ENCODE measurements at regions not wholly inside any gene's neighbourhood (a gene's known extent, or its start where the extent isn't known, plus 50 kb on each side); places are given as distances from the start of the nearest gene placed in this dataset.

DNA sequence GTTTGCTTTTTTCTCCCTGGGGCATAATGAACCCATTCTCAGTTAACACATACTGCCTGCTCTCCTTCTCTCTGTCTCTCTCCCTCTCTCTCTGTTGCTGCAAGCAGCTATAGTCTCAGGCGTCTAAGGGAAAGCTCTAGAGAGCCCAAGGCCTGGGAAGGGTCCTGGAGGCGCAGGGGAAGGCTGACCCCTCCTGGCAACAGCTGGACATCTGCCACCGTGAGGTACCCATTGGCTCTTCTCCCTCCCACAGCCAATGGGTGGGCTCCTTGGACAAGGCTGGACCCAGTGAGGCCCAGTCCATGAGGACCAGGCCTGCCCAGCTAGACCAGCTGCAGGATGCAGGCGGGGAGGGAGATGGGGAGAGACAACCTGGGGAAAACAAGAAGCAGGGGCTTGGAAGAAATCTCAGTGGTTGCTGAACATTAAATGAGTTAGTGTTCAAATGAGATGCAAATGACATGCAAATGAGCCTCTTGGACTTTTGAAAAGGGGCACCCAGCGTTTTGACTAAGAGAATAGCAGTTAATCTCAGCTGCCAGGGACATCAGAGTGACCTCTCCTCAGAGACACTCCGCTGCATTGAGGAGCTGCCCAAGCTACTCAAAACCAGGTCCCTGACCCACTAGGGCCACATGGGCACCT lies 349.7 kb downstream of the BUD13 start:
- H3K9me3 ChIP-seq (ENCODE audit: control insufficient read depth in 2 of 3, insufficient read depth in 1 of 3, low read length in 3 of 3) = no peaks in the 10 kb centered on the region
- DNase-seq (peak in 1 of 5 donors; percentile 34), FAIRE-seq (no peak)
- no peaks in the 10 kb centered on the region for H3K4me1 ChIP-seq (ENCODE audit: control insufficient read depth in 2 of 3, insufficient read depth in 2 of 3, low read depth in 1 of 3, low read length in 3 of 3)
- H3K27me3 ChIP-seq (ENCODE audit: control insufficient read depth, insufficient read depth, low read length) = no peaks in the 10 kb centered on the region
- H3K4me3 ChIP-seq (ENCODE audit: low read length in 3 of 3) = no peak overlapping the region
- no peak overlapping the region for H3K27ac ChIP-seq (ENCODE audit: low read depth in 2 of 2, low read length in 2 of 2)
- intact Hi-C loops (cut with DNase I) = no loop called here
- TF ChIP-seq, protein P1, sequence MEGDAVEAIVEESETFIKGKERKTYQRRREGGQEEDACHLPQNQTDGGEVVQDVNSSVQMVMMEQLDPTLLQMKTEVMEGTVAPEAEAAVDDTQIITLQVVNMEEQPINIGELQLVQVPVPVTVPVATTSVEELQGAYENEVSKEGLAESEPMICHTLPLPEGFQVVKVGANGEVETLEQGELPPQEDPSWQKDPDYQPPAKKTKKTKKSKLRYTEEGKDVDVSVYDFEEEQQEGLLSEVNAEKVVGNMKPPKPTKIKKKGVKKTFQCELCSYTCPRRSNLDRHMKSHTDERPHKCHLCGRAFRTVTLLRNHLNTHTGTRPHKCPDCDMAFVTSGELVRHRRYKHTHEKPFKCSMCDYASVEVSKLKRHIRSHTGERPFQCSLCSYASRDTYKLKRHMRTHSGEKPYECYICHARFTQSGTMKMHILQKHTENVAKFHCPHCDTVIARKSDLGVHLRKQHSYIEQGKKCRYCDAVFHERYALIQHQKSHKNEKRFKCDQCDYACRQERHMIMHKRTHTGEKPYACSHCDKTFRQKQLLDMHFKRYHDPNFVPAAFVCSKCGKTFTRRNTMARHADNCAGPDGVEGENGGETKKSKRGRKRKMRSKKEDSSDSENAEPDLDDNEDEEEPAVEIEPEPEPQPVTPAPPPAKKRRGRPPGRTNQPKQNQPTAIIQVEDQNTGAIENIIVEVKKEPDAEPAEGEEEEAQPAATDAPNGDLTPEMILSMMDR (IDR thresholded peaks at IDR 0.05; ENCODE audit: borderline replicate concordance, extremely low read depth, insufficient read depth) = no peak
- no peak overlapping the region for H3K9ac ChIP-seq (ENCODE audit: low read length in 3 of 3)
- H3K36me3 ChIP-seq (ENCODE audit: control insufficient read depth in 2 of 3, insufficient read depth in 3 of 3, low read length in 3 of 3) = no peaks in the 10 kb centered on the region

DNA sequence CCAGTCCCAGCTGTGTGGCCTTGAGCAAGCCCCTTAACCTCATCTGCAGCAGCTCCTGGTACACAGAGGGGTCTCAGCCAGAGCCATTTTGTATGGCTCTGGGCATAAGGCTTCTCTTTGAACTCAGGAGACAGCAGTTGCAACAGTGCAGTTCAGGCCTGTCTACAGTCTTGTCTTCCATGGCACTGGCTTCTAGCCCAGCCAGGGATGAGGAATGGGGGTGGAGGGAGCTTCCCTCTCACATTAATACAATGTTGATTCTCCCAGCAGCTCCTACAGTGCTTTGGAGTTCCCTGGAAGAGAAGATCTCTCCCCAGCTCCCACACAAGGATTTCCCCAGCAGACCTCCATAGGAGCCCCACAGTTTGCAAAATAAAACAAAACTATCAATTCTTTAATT lies 350.2 kb downstream of the BUD13 start:
- no peaks in the 10 kb centered on the region for H3K4me1 ChIP-seq (ENCODE audit: control insufficient read depth in 2 of 3, insufficient read depth in 2 of 3, low read depth in 1 of 3, low read length in 3 of 3)
- H3K27ac ChIP-seq (ENCODE audit: low read depth in 2 of 2, low read length in 2 of 2) = no peak overlapping the region
- no peak overlapping the region for H3K9ac ChIP-seq (ENCODE audit: low read length in 3 of 3)
- H3K36me3 ChIP-seq (ENCODE audit: control insufficient read depth in 2 of 3, insufficient read depth in 3 of 3, low read length in 3 of 3) = no peaks in the 10 kb centered on the region
- DNase-seq (no peak), FAIRE-seq (no peak)
- H3K9me3 ChIP-seq (ENCODE audit: control insufficient read depth in 2 of 3, insufficient read depth in 1 of 3, low read length in 3 of 3) = no peaks in the 10 kb centered on the region
- intact Hi-C loops (cut with DNase I) = no loop called here
- H3K27me3 ChIP-seq (ENCODE audit: control insufficient read depth, insufficient read depth, low read length) = no peaks in the 10 kb centered on the region
- TF ChIP-seq, protein P1 (IDR thresholded peaks at IDR 0.05; ENCODE audit: borderline replicate concordance, extremely low read depth, insufficient read depth) = no peak
- no peak overlapping the region for H3K4me3 ChIP-seq (ENCODE audit: low read length in 3 of 3)

- no peak overlapping the region for H3K4me3 ChIP-seq (ENCODE audit: low read length in 3 of 3)
- TF ChIP-seq, protein P1 (IDR thresholded peaks at IDR 0.05; ENCODE audit: borderline replicate concordance, extremely low read depth, insufficient read depth) = no peak
Observed at GRCh38 chr11:116421529-116422185, 351.1 kb downstream of the BUD13 start.

More at GRCh38 chr11:116421529-116422185, 351.1 kb downstream of the BUD13 start:
- Histone ChIP-seq H3K9me3 (ENCODE audit: control insufficient read depth in 2 of 3, insufficient read depth in 1 of 3, low read length in 3 of 3) (no peaks in the 10 kb centered on the region), H3K27ac (ENCODE audit: low read depth in 2 of 2, low read length in 2 of 2) (no peak overlapping the region), H3K9ac (ENCODE audit: low read length in 3 of 3) (no peak overlapping the region), H3K4me1 (ENCODE audit: control insufficient read depth in 2 of 3, insufficient read depth in 2 of 3, low read depth in 1 of 3, low read length in 3 of 3) (no peaks in the 10 kb centered on the region), H3K36me3 (ENCODE audit: control insufficient read depth in 2 of 3, insufficient read depth in 3 of 3, low read length in 3 of 3) (no peaks in the 10 kb centered on the region), H3K27me3 (ENCODE audit: control insufficient read depth, insufficient read depth, low read length) (no peaks in the 10 kb centered on the region)
- FAIRE-seq (no peak), DNase-seq (no peak)
- intact Hi-C loops (cut with DNase I) = no loop called here
